Mesenchymal stem cell (in vitro differentiated cells and primary cell): ENCODE measurements at regions not wholly inside any gene's neighbourhood (a gene's known extent, or its start where the extent isn't known, plus 50 kb on each side); places are given as distances from the start of the nearest gene placed in this dataset.

Source experiments
- DNase-seq: peaks from one replicate; pipeline ENCODE4 v3.0.0-alpha.2; 2013
- H2AFZ ChIP-seq: one replicate; pipeline ENCODE4 v1.6.1; 2013; ENCODE audit warnings: low read depth, mild to moderate bottlenecking, control low read depth, inconsistent platforms, low read length, moderate library complexity
- H2AK5ac ChIP-seq: 2 replicates; pipeline ENCODE4 v1.6.1; 2013; ENCODE audit warnings: low read length, moderate library complexity, mild to moderate bottlenecking, inconsistent platforms; ENCODE audit not compliant: severe bottlenecking
- H2BK120ac ChIP-seq: one replicate; pipeline ENCODE4 v1.6.1; 2013; ENCODE audit warnings: low read depth, mild to moderate bottlenecking, inconsistent platforms, low read length, moderate library complexity
- H2BK12ac ChIP-seq, 2 experiments: one replicate each; pipeline ENCODE4 v1.6.1; 2013; ENCODE audit warnings: inconsistent platforms in 2 of 2, low read length in 2 of 2, mild to moderate bottlenecking in 2 of 2, moderate library complexity in 2 of 2, control low read depth in 1 of 2
- H2BK15ac ChIP-seq: one replicate; pipeline ENCODE4 v1.6.1; 2013; ENCODE audit warnings: mild to moderate bottlenecking, low read depth, inconsistent platforms; ENCODE audit not compliant: poor library complexity, severe bottlenecking
- H2BK5ac ChIP-seq: 2 replicates; pipeline ENCODE4 v1.6.1; 2013; ENCODE audit warnings: low read depth, mild to moderate bottlenecking, low read length, control low read depth, inconsistent platforms; ENCODE audit not compliant: poor library complexity, severe bottlenecking
- H3K14ac ChIP-seq, 2 experiments: one replicate each; pipeline ENCODE4 v1.6.1; 2013; ENCODE audit warnings: inconsistent platforms in 2 of 2, low read length in 2 of 2, control low read depth in 1 of 2, mild to moderate bottlenecking in 1 of 2, moderate library complexity in 1 of 2
- H3K18ac ChIP-seq, 2 experiments: one replicate each; pipeline ENCODE4 v1.6.1; 2013; ENCODE audit warnings: inconsistent platforms in 2 of 2, low read length in 2 of 2, control low read depth in 1 of 2, low read depth in 1 of 2, mild to moderate bottlenecking in 1 of 2
- H3K23ac ChIP-seq, 2 experiments: one replicate each; pipeline ENCODE4 v1.6.1; 2013; ENCODE audit warnings: inconsistent platforms in 2 of 2, low read length in 2 of 2, mild to moderate bottlenecking in 2 of 2, moderate library complexity in 2 of 2, control low read depth in 1 of 2
- H3K27ac ChIP-seq: 2 replicates; pipeline ENCODE4 v1.5.1; 2013; ENCODE audit warnings: mild to moderate bottlenecking, moderate library complexity, low read length, control low read depth, inconsistent platforms; ENCODE audit not compliant: poor library complexity, severe bottlenecking
- H3K27me3 ChIP-seq, 2 experiments: 2 replicates each; pipeline versions ENCODE4 v1.6.1 to v1.7.0; 2013; ENCODE audit warnings: low read length in 2 of 2, mild to moderate bottlenecking in 2 of 2, moderate library complexity in 2 of 2, control low read depth in 1 of 2, inconsistent platforms in 1 of 2; ENCODE audit not compliant: control insufficient read depth in 1 of 2, insufficient read depth in 1 of 2
- H3K36me3 ChIP-seq, 2 experiments: 2 replicates each; pipeline versions ENCODE4 v1.6.1 to v1.7.0; 2013; ENCODE audit warnings: low read length in 2 of 2, control low read depth in 1 of 2, inconsistent platforms in 1 of 2, low read depth in 1 of 2, mild to moderate bottlenecking in 1 of 2; ENCODE audit not compliant: insufficient read depth in 2 of 2, control insufficient read depth in 1 of 2
- H3K4ac ChIP-seq, 2 experiments: one replicate each; pipeline ENCODE4 v1.6.1; 2013; ENCODE audit warnings: inconsistent platforms in 2 of 2, low read length in 2 of 2, mild to moderate bottlenecking in 2 of 2, moderate library complexity in 2 of 2, control low read depth in 1 of 2, low read depth in 1 of 2
- H3K4me1 ChIP-seq: 2 replicates; pipeline ENCODE4 v1.6.1; 2013; ENCODE audit warnings: low read depth, low read length, control low read depth; ENCODE audit not compliant: control insufficient read depth, insufficient read depth
- H3K4me2 ChIP-seq: 2 replicates; pipeline ENCODE4 v1.6.1; 2013; ENCODE audit warnings: low read length, mild to moderate bottlenecking, inconsistent platforms; ENCODE audit not compliant: poor library complexity, severe bottlenecking
- H3K4me3 ChIP-seq, 2 experiments: 2 replicates each; pipeline versions ENCODE4 v1.5.1 to v1.7.0; 2013; ENCODE audit warnings: low read length in 2 of 2, mild to moderate bottlenecking in 2 of 2, control low read depth in 1 of 2, low read depth in 1 of 2; ENCODE audit not compliant: insufficient read depth in 1 of 2
- H3K79me1 ChIP-seq: replicated peaks from 2 replicates; pipeline ENCODE4 v1.6.1; 2013; ENCODE audit warnings: mild to moderate bottlenecking, control low read depth, low read length, inconsistent platforms; ENCODE audit not compliant: poor library complexity, severe bottlenecking
- H3K9ac ChIP-seq: 2 replicates; pipeline ENCODE4 v1.7.0; 2013; ENCODE audit warnings: mild to moderate bottlenecking, low read length, moderate library complexity
- H3K9me3 ChIP-seq: 2 replicates; pipeline ENCODE4 v1.7.0; 2013; ENCODE audit warnings: mild to moderate bottlenecking, low read length; ENCODE audit not compliant: control insufficient read depth
- H4K8ac ChIP-seq: one replicate; pipeline ENCODE4 v1.6.1; 2013; ENCODE audit warnings: inconsistent platforms, mild to moderate bottlenecking, low read length, moderate library complexity
- H4K91ac ChIP-seq: one replicate; pipeline ENCODE4 v1.6.1; 2013; ENCODE audit warnings: mild to moderate bottlenecking, low read length, inconsistent platforms
- WGBS: methylation state at CpG from one replicate; pipeline ENCODE4 v1.1.7; 2013; ENCODE audit warnings: mixed read lengths; 5-methylcytosine and 5-hydroxymethylcytosine counted together

DNA sequence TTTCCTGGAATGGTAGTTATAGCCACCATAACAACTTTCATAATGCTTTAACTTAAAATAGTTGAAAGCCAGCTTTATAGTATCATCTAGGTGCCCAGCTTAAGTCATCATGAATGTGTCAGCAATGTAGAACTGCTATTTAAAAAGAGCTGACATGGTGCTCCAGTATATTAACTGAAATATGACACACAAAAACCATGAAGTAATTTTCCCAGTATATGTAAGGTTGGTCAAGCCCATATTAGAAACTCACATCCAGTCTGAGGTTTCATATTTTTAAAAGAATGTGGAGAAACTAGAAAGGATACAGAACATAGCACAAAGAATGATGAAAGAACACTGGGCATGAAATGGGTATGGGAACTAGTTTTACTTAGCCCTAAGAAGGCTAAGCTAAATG lies 121.3 kb upstream of the KRAS start:
- no peaks in the 10 kb centered on the region for H3K4me1 ChIP-seq
- no peak overlapping the region for H3K18ac ChIP-seq
- no peaks in the 10 kb centered on the region for H3K79me1 ChIP-seq
- H4K91ac ChIP-seq = no peak overlapping the region
- no peaks in the 10 kb centered on the region for H3K27me3 ChIP-seq
- H2BK120ac ChIP-seq = no peak overlapping the region
- H4K8ac ChIP-seq = no peak overlapping the region
- no peak overlapping the region for H2AFZ ChIP-seq
- no peak for DNase-seq
- no peak overlapping the region for H2BK15ac ChIP-seq
- H2BK12ac ChIP-seq = no peak overlapping the region
- no peak overlapping the region for H3K4me2 ChIP-seq
- no peaks in the 10 kb centered on the region for H3K36me3 ChIP-seq
- H3K27ac ChIP-seq = no peak overlapping the region
- no peak overlapping the region for H2BK5ac ChIP-seq
- H2AK5ac ChIP-seq = no peak overlapping the region
- no peak overlapping the region for H3K4me3 ChIP-seq
- H3K9ac ChIP-seq = no peak overlapping the region
- no peak overlapping the region for H3K23ac ChIP-seq
- no peak overlapping the region for H3K14ac ChIP-seq
- no peaks in the 10 kb centered on the region for H3K9me3 ChIP-seq
- no peak overlapping the region for H3K4ac ChIP-seq

GRCh38 chr12:25368557-25368956 lies 117.8 kb upstream of the KRAS start:
- H2AFZ ChIP-seq = no peak overlapping the region
- H3K4me1 ChIP-seq = no peaks in the 10 kb centered on the region
- H3K14ac ChIP-seq = no peak overlapping the region
- H2BK120ac ChIP-seq = no peak overlapping the region
- no peak overlapping the region for H2AK5ac ChIP-seq
- H4K91ac ChIP-seq = no peak overlapping the region
- no peak overlapping the region for H3K23ac ChIP-seq
- no peak overlapping the region for H3K18ac ChIP-seq
- no peak for DNase-seq
- no peak overlapping the region for H3K4me3 ChIP-seq
- H3K36me3 ChIP-seq = no peaks in the 10 kb centered on the region
- no peak overlapping the region for H3K9ac ChIP-seq
- H2BK12ac ChIP-seq = no peak overlapping the region
- H3K4me2 ChIP-seq = no peak overlapping the region
- no peak overlapping the region for H2BK5ac ChIP-seq
- no peak overlapping the region for H2BK15ac ChIP-seq
- H3K9me3 ChIP-seq = no peaks in the 10 kb centered on the region
- no peaks in the 10 kb centered on the region for H3K27me3 ChIP-seq
- no peak overlapping the region for H3K4ac ChIP-seq
- H4K8ac ChIP-seq = no peak overlapping the region
- H3K27ac ChIP-seq = no peak overlapping the region
- H3K79me1 ChIP-seq = no peaks in the 10 kb centered on the region

DNA sequence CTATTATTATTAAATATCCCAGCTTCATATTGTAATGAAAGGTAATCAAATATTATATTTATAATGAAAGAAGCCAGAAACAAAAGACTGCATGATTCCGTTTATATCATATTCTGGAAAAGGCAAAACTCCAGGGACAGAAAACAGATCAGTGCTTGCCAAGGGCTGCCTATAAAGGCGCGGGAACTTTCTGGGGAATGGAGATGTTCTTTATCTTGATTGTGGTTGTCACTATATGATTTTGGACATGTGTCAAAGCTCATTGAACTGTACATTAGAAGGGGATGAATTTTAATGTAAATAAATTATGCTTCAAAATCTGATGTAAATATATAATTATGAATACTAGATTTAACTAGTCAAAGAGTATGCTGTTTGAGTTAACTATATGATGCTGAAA lies 115.4 kb upstream of the KRAS start:
- Histone ChIP-seq H3K27ac (no peak overlapping the region), H2BK12ac (no peak overlapping the region), H3K9me3 (no peaks in the 10 kb centered on the region), H4K8ac (no peak overlapping the region), H3K4ac (no peak overlapping the region), H3K18ac (no peak overlapping the region), H3K4me1 (no peaks in the 10 kb centered on the region), H3K36me3 (no peaks in the 10 kb centered on the region), H3K23ac (no peak overlapping the region), H3K4me2 (no peak overlapping the region), H3K14ac (no peak overlapping the region), H4K91ac (no peak overlapping the region), H2AFZ (no peak overlapping the region), H2BK15ac (no peak overlapping the region), H2BK120ac (no peak overlapping the region), H3K27me3 (no peaks in the 10 kb centered on the region), H2AK5ac (no peak overlapping the region), H2BK5ac (no peak overlapping the region), H3K4me3 (no peak overlapping the region), H3K79me1 (no peaks in the 10 kb centered on the region), H3K9ac (no peak overlapping the region)
- DNase-seq = no peak
- 93% methylated on average over 3 of the region's 3 CpGs for WGBS

- WGBS = 50% methylated on average over 2 of the region's 3 CpGs
Measured at GRCh38 chr12:25365340-25365730, 114.6 kb upstream of the KRAS start.

More at GRCh38 chr12:25365340-25365730, 114.6 kb upstream of the KRAS start:
- Histone ChIP-seq H2BK5ac (no peak overlapping the region), H3K14ac (no peak overlapping the region), H3K4me3 (no peak overlapping the region), H4K91ac (no peak overlapping the region), H2AK5ac (no peak overlapping the region), H4K8ac (no peak overlapping the region), H2BK12ac (no peak overlapping the region), H3K79me1 (no peaks in the 10 kb centered on the region), H2BK15ac (no peak overlapping the region), H3K23ac (no peak overlapping the region), H3K9me3 (no peaks in the 10 kb centered on the region), H3K9ac (no peak overlapping the region), H2AFZ (no peak overlapping the region), H3K27ac (no peak overlapping the region), H3K4me2 (no peak overlapping the region), H2BK120ac (no peak overlapping the region), H3K4ac (no peak overlapping the region), H3K4me1 (no peaks in the 10 kb centered on the region), H3K36me3 (no peaks in the 10 kb centered on the region), H3K27me3 (no peaks in the 10 kb centered on the region), H3K18ac (no peak overlapping the region)
- no peak for DNase-seq
